ENCODE measurements at regions not wholly inside any gene's neighbourhood (a gene's known extent, or its start where the extent isn't known, plus 50 kb on each side); places are given as distances from the start of the nearest gene placed in this dataset.
"Not testable (repeated sequence)": the region's sequence is repeated elsewhere in the genome, so short reads cannot be mapped to it uniquely, and the experiment has no call there.

GRCh38 chr16:59336136-59336695 is 602.1 kb upstream of the GOT2 start:
- TF ChIP-seq GATA1 (IDR thresholded peaks at IDR 0.05; ENCODE audit: low read depth, low read length) (no peak), POLR2A (IDR thresholded peaks at IDR 0.05; ENCODE audit: low read length) (no peak)
- no peak for DNase-seq

- DNase-seq: not testable (repeated sequence)
Observed at GRCh38 chr16:59331708-59332107, 597.6 kb upstream of the GOT2 start.

DNA sequence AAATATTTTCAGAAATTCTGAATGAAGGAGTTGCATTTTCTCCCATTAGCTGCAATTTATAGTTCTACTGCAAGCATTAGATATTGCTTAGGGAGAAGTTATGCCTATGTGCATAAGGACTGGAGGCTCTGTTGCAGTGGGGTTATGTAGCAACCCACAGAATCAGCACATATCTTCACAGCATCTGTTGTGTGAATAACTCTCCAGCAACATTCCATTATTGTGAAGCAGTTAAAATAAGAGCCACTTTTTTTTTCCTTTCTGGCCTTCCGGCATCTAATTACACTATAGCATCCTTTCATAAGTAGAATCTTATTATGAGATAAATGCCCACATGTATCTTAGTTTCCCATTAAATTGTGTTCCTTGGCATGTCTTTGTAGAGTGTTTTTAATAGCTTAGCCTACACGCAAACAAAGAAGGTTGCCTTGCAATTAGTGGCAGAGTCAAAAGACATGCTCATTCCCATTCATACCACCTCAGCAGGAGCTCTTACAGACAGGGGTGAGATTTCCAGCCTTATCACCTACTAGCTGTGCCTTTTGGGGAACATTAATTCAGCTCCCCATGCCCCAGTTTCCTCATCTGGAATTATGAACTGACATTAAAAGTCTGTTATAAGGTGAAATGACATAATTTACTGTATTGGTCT is 596.0 kb upstream of the GOT2 start:
- no peak for DNase-seq
- TF ChIP-seq GATA1 (IDR thresholded peaks at IDR 0.05; ENCODE audit: low read depth, low read length) (no peak), POLR2A (IDR thresholded peaks at IDR 0.05; ENCODE audit: low read length) (no peak)

DNA sequence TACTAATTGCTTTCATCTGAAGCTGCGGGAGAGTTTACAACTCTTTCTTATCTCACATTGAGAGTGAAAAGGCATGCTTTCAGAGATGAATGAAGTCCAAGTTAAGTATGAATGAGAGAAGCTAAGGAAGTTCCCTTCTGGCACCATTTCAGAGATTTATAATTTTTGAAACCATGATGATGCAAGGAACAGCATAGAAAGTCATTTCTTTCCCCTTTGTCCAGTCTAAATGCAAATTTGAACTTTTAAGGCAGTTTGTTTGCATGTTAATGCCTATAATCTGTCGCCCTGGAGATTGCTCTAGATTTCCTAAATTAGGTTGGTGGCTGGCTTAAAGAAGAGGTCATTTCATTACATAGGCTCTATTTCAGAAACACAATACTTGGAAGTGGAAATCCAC is 594.8 kb upstream of the GOT2 start:
- TF ChIP-seq POLR2A (IDR thresholded peaks at IDR 0.05; ENCODE audit: low read length): no peak
- no peak for TF ChIP-seq GATA1 (IDR thresholded peaks at IDR 0.05; ENCODE audit: low read depth, low read length)
- DNase-seq: no peak

- TF ChIP-seq GATA1 (IDR thresholded peaks at IDR 0.05; ENCODE audit: low read depth, low read length) (no peak), POLR2A (IDR thresholded peaks at IDR 0.05; ENCODE audit: low read length) (no peak)
- DNase-seq: no peak
Observed at GRCh38 chr16:59327894-59328293, 593.8 kb upstream of the GOT2 start.

- TF ChIP-seq POLR2A (IDR thresholded peaks at IDR 0.05; ENCODE audit: low read length) (no peak), GATA1 (IDR thresholded peaks at IDR 0.05; ENCODE audit: low read depth, low read length) (no peak)
- DNase-seq: no peak
Observed at GRCh38 chr16:59326955-59327354, 592.8 kb upstream of the GOT2 start.

GRCh38 chr16:59324462-59324861 is 590.3 kb upstream of the GOT2 start:
- TF ChIP-seq POLR2A (IDR thresholded peaks at IDR 0.05; ENCODE audit: low read length) (no peak), GATA1 (IDR thresholded peaks at IDR 0.05; ENCODE audit: low read depth, low read length) (no peak)
- no peak for DNase-seq

DNA sequence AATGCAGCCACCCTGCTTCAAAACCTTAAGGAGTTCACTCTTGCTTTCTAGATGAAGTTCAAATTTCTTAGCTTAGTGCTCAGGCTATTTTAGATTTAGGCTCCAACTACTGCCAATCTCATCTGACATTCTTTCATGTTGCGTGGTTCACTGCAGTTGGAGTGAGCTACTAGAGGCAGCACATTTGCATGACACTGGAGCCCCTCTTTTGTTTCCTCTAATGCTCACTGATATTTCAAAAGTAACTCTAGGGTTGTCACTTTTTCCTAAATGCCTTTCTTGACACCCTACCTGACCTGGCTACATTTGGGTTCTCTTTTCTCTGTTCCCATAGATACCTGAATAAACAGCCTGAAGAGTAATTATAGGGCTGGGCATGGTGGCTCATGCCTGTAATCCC is 586.5 kb upstream of the GOT2 start:
- TF ChIP-seq POLR2A (IDR thresholded peaks at IDR 0.05; ENCODE audit: low read length): no peak
- TF ChIP-seq GATA1 (IDR thresholded peaks at IDR 0.05; ENCODE audit: low read depth, low read length): no peak
- no peak for DNase-seq

- no peak for TF ChIP-seq POLR2A (IDR thresholded peaks at IDR 0.05; ENCODE audit: low read length)
- TF ChIP-seq GATA1 (IDR thresholded peaks at IDR 0.05; ENCODE audit: low read depth, low read length): no peak
- DNase-seq: no peak
Observed at GRCh38 chr16:59319871-59320270, 585.8 kb upstream of the GOT2 start.

- TF ChIP-seq POLR2A (IDR thresholded peaks at IDR 0.05; ENCODE audit: low read length) (no peak), GATA1 (IDR thresholded peaks at IDR 0.05; ENCODE audit: low read depth, low read length) (no peak)
- DNase-seq: no peak
Observed at GRCh38 chr16:59305850-59306249, 571.7 kb upstream of the GOT2 start.

- no peak for TF ChIP-seq GATA1 (IDR thresholded peaks at IDR 0.05; ENCODE audit: low read depth, low read length)
- TF ChIP-seq POLR2A (IDR thresholded peaks at IDR 0.05; ENCODE audit: low read length): no peak
- no peak for DNase-seq
Observed at GRCh38 chr16:59296888-59297287, 562.8 kb upstream of the GOT2 start.

DNA sequence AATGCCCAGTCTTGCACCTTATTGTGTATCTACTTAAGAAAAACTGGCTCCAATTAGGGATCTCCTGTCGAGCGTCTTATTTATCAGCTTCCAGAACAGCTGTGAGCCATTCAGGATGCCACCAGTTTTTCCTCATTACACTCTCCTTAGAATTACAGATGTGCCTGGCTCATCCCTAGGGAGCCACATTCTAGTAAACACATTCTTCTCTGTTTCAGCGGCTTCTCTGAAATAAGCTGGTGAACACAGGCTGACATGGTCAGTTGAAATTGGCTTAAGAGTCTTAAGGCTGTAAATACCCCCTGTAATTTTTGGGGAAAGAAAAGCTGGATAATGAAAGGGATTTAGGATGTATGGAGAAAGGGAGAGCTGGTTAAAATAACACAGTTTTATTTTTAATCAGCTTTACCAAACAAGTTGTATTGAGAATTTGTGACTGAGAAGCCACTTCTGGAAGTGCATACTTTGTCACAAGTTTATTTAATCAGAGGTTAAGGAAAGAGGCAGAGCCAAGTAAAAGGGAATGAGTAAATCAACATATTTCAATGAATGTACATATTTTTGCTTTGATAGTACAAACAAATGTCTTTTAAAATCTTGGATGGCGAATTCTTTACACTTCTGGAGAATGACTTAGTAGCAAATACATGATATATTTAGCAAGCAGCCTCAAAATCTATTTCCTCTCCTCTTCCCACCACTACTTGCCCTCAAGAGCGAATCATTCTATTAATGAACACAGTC is 562.0 kb upstream of the GOT2 start:
- TF ChIP-seq POLR2A (IDR thresholded peaks at IDR 0.05; ENCODE audit: low read length) (no peak), GATA1 (IDR thresholded peaks at IDR 0.05; ENCODE audit: low read depth, low read length) (no peak)
- no peak for DNase-seq

- no peak for DNase-seq
- TF ChIP-seq POLR2A (IDR thresholded peaks at IDR 0.05; ENCODE audit: low read length) (no peak), GATA1 (IDR thresholded peaks at IDR 0.05; ENCODE audit: low read depth, low read length) (no peak)
Observed at GRCh38 chr16:59295474-59295873, 561.4 kb upstream of the GOT2 start.

GRCh38 chr16:59290718-59291117 is 556.6 kb upstream of the GOT2 start:
- no peak for TF ChIP-seq GATA1 (IDR thresholded peaks at IDR 0.05; ENCODE audit: low read depth, low read length)
- no peak for TF ChIP-seq POLR2A (IDR thresholded peaks at IDR 0.05; ENCODE audit: low read length)
- no peak for DNase-seq

DNA sequence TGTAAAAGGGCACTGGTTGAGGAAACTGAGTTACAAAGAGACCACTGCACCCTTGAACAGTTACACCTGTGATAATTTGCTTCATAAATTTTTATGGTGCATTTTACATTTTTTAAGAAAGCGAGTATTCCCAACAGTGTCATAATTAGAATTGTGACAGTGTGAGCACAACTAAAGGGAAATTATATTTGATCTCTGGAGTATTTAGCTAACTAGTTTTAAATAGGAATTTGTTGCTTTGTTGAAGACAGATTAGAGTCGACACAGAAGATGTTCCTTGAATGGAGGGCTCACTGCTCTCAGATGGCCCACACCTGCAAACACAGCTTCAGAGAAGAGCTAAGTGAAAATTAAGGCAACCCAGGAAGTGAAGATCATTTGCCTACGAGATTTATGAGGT is 555.0 kb upstream of the GOT2 start:
- no peak for TF ChIP-seq POLR2A (IDR thresholded peaks at IDR 0.05; ENCODE audit: low read length)
- TF ChIP-seq GATA1 (IDR thresholded peaks at IDR 0.05; ENCODE audit: low read depth, low read length): no peak
- DNase-seq: no peak
